ENCODE measurements at regions not wholly inside any gene's neighbourhood (a gene's known extent, or its start where the extent isn't known, plus 50 kb on each side); places are given as distances from the start of the nearest gene placed in this dataset.

- TF ChIP-seq SUZ12 (IDR thresholded peaks at IDR 0.05; ENCODE audit: extremely low read depth, insufficient read depth, insufficient read length), result no peak
- TF ChIP-seq YY1 (IDR thresholded peaks at IDR 0.05; ENCODE audit: insufficient read depth, insufficient read length), result no peak
Measured at GRCh38 chr9:27673641-27674040, 100.4 kb upstream of the C9orf72 start.

All from NT2/D1 (cell line).